Right lobe of liver (tissue), 6 donors: ENCODE measurements at regions not wholly inside any gene's neighbourhood (a gene's known extent, or its start where the extent isn't known, plus 50 kb on each side); places are given as distances from the start of the nearest gene placed in this dataset.

Experiments used
- ATAC-seq, 4 donors: fragments of 200-7000 bp; cut with Tn5 transposase; one replicate each; pipeline ENCODE4 v1.9.1; 2020; ENCODE audit warnings: mild to moderate bottlenecking in 4 of 4, moderate library complexity in 4 of 4
- DNase-seq, 3 donors: peaks; one replicate each; pipeline ENCODE4 v3.0.0-alpha.2; 2020
- H3K27ac ChIP-seq, 3 donors: fragments of 200-600 bp; one replicate each; pipeline ENCODE4 v1.8.0; 2022
- H3K27me3 ChIP-seq, 2 donors: fragments of 200-600 bp; one replicate each; pipeline ENCODE4 v1.8.0; 2022
- H3K36me3 ChIP-seq, 4 donors: fragments of 200-600 bp; sonication (generic) in 1 of 4; one replicate each; pipeline versions ENCODE4 v1.5.1 to v1.8.0; 2017 to 2022; ENCODE audit warnings: control low read depth in 1 of 4
- H3K4me1 ChIP-seq, 4 donors: fragments of 200-600 bp; sonication (generic) in 1 of 4; one replicate each; pipeline versions ENCODE4 v1.5.1 to v1.8.0; 2017 to 2022; ENCODE audit warnings: control low read depth in 1 of 4
- H3K4me3 ChIP-seq, 3 donors: fragments of 200-600 bp; one replicate each; pipeline ENCODE4 v1.8.0; 2022
- H3K9me3 ChIP-seq, 4 donors: fragments of 200-600 bp; sonication (generic) in 1 of 4; one replicate each; pipeline versions ENCODE4 v1.5.1 to v1.8.0; 2017 to 2022; ENCODE audit warnings: control low read depth in 1 of 4
- POLR2A ChIP-seq: fragments of 450-650 bp; IDR thresholded peaks from one replicate; pipeline ENCODE4 v1.6.1; 2017; ENCODE audit warnings: antibody characterized with exemption, mild to moderate bottlenecking
- WGBS: methylation state at CpG from one replicate; pipeline ENCODE4 v1.1.6; 2018; ENCODE audit warnings: low coverage, low lambda C conversion rate; ENCODE audit not compliant: insufficient coverage; ENCODE audit errors: missing lambda C conversion rate; 5-methylcytosine and 5-hydroxymethylcytosine counted together
- intact Hi-C, 2 donors: fragments of 100-400 bp; cut with DNase I; formaldehyde crosslinking; loops; one replicate each; pipeline versions ENCODE4 v1.11.2 to v1.14.1; 2022
- TF ChIP-seq, protein P1 (sequence below), 4 donors: fragments of 200-600 bp in 3 of 4; fragments of 450-650 bp in 1 of 4; IDR thresholded peaks; one replicate each; pipeline versions ENCODE4 v1.5.1 to v1.8.0; 2016 to 2022; ENCODE audit warnings: antibody characterized with exemption in 4 of 4, mild to moderate bottlenecking in 2 of 4
- donor health status: DM: no; HTN: yes; CAD: no.
- donor health status: DM: no; HTN: no; CAD: no.
- donor health status: DM: no; HTN: no; CAD: no.
- donor health status: DM: no; HTN: yes; CAD: no.
- donor health status: DM: no; HTN: yes; CAD: no.

DNA sequence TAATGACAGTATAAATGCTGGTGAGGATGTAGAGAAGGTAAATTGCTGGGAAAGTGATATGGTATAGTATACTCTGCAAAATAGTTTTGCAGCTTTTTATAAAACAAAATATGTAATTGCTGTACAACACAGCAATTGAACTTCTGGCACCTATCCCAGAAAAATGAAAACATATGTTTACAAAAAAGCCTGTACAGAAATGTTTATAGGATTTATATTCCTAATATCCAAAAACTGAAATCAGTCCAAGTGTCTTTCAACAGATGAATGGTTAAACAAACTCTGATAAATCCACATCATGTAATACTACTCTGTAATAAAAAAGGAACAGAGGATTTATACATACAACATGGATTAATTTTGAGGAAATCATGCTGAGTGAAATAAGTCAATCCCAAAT, 198.4 kb upstream of the ACTRT1 start:
- ATAC-seq (no peak), DNase-seq (no peak)
- intact Hi-C loops = no loop called here
- TF ChIP-seq, protein P1, sequence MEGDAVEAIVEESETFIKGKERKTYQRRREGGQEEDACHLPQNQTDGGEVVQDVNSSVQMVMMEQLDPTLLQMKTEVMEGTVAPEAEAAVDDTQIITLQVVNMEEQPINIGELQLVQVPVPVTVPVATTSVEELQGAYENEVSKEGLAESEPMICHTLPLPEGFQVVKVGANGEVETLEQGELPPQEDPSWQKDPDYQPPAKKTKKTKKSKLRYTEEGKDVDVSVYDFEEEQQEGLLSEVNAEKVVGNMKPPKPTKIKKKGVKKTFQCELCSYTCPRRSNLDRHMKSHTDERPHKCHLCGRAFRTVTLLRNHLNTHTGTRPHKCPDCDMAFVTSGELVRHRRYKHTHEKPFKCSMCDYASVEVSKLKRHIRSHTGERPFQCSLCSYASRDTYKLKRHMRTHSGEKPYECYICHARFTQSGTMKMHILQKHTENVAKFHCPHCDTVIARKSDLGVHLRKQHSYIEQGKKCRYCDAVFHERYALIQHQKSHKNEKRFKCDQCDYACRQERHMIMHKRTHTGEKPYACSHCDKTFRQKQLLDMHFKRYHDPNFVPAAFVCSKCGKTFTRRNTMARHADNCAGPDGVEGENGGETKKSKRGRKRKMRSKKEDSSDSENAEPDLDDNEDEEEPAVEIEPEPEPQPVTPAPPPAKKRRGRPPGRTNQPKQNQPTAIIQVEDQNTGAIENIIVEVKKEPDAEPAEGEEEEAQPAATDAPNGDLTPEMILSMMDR (IDR thresholded peaks at IDR 0.05) = no peak
- no peak for TF ChIP-seq POLR2A
- H3K27ac ChIP-seq = no peak overlapping the region
- no peak overlapping the region for H3K4me3 ChIP-seq
- H3K27me3 ChIP-seq = no peaks in the 10 kb centered on the region
- H3K4me1 ChIP-seq = no peaks in the 10 kb centered on the region
- no peaks in the 10 kb centered on the region for H3K36me3 ChIP-seq
- H3K9me3 ChIP-seq = no peaks in the 10 kb centered on the region

DNA sequence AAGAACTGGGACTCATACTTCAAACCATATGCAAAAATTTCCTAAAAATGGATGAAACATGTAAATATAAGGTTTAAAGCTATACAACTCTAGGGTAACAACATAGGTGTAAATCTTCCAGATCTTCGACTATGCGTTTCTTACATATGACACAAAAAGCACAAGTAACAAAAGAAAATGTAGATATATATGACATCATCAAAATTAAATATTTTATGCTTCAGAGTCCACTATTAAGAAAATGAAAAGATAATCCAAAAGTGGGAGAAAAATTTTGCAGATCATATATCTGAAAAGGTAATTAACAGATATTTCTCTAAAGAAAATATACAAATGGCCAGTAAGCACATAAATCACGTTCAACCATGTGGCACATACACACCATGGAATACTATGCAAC, 164.2 kb upstream of the ACTRT1 start:
- TF ChIP-seq, protein P1 (IDR thresholded peaks at IDR 0.05) = no peak
- 48% methylated on average over 3 of the region's 3 CpGs for WGBS
- no peaks in the 10 kb centered on the region for H3K36me3 ChIP-seq
- ATAC-seq (no peak), DNase-seq (no peak)
- H3K9me3 ChIP-seq = no peaks in the 10 kb centered on the region
- intact Hi-C loops = no loop called here
- no peak overlapping the region for H3K4me3 ChIP-seq
- H3K27me3 ChIP-seq = no peaks in the 10 kb centered on the region
- no peaks in the 10 kb centered on the region for H3K4me1 ChIP-seq
- no peak overlapping the region for H3K27ac ChIP-seq

DNA sequence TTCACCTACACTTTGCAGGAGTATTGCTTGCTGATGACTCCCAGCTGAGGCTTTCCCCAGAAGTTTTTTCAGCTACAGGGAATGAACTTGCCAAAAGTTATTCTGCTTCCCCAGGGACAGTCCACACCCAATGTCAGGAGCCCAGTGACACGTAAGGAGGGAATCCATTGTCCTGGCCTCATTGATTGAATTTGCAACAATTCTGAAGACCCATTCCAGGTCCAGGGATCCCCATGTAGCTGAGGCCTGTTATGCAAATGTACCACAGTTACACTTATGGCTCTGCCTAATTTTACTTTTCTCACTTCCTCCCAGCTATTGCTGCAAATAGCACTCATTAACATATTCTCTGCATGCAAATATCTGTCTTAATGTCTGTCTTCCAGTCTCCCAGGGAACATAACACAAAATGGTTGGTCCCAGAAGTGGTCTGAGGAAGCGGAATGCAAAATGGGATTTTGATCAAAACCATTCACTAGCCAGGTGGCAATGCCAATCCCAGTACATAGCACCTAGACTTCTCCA, 113.7 kb upstream of the ACTRT1 start:
- Histone ChIP-seq H3K36me3 (no peaks in the 10 kb centered on the region), H3K4me3 (no peak overlapping the region), H3K27me3 (no peaks in the 10 kb centered on the region), H3K27ac (no peak overlapping the region), H3K4me1 (no peaks in the 10 kb centered on the region), H3K9me3 (no peaks in the 10 kb centered on the region)
- TF ChIP-seq POLR2A = no peak
- TF ChIP-seq, protein P1 (IDR thresholded peaks at IDR 0.05) = no peak
- intact Hi-C loops = no loop called here
- 75% methylated on average over 1 of the region's 2 CpGs for WGBS
- no peak for DNase-seq
- no peak for ATAC-seq

DNA sequence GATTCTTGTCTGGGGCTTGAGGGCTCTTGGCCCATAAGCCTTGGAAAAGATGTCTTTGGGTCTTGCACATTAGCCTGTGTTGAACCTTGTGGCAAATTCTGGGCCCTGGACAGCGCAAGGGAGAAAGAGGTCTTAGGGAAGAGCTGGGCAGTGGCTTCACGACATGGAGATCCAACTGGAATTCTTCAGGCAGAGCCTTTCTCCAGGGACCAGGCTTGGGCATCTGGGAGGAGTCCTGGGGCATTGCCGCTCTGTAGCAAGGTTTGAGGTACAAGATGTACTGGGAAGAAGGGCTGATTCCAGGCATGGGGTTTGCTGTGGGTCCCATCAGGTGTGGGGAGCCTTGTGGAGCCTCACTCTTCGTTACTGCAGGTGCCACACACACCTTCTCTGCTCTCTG, 104.0 kb upstream of the ACTRT1 start:
- Histone ChIP-seq H3K27me3 (no peaks in the 10 kb centered on the region), H3K4me1 (no peaks in the 10 kb centered on the region), H3K4me3 (no peak overlapping the region), H3K36me3 (no peaks in the 10 kb centered on the region), H3K27ac (no peak overlapping the region), H3K9me3 (no peaks in the 10 kb centered on the region)
- DNase-seq = no peak
- TF ChIP-seq, protein P1 (IDR thresholded peaks at IDR 0.05) = no peak
- no peak for TF ChIP-seq POLR2A
- 64% methylated on average over 3 of the region's 4 CpGs for WGBS
- no peak for ATAC-seq
- intact Hi-C loops = no loop called here

DNA sequence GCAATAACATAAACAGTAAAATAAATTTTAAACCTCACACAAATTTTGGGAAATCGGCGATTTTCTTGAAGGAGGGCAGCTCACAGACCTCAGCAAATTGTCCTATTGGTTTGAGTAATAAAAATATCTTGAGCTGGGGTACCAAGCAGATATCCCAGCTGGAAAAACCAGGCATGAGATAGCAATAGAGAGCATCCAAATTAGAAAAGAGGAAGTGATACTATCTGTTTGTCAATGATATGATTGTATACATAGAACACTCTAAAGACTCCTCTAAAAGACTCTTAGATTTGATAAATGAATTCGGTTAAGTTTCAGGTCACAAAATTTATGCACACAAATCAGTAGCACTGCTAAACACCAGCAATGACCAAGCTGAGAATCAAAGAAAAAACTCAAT, 90.5 kb upstream of the ACTRT1 start:
- ATAC-seq (no peak), DNase-seq (no peak)
- 74% methylated on average over 3 of the region's 3 CpGs for WGBS
- intact Hi-C loops = no loop called here
- Histone ChIP-seq H3K9me3 (peaks cover 0 to 4% (median 0%) of the 10 kb centered on the region in 4 donors), H3K4me1 (no peaks in the 10 kb centered on the region), H3K27me3 (no peaks in the 10 kb centered on the region), H3K36me3 (no peaks in the 10 kb centered on the region), H3K4me3 (no peak overlapping the region), H3K27ac (no peak overlapping the region)
- TF ChIP-seq, protein P1 (IDR thresholded peaks at IDR 0.05) = no peak
- no peak for TF ChIP-seq POLR2A
